Neuronal stem cell (in vitro differentiated cells): ENCODE measurements at regions not wholly inside any gene's neighbourhood (a gene's known extent, or its start where the extent isn't known, plus 50 kb on each side); places are given as distances from the start of the nearest gene placed in this dataset.

Experiments used
- DNase-seq: peaks from one replicate; pipeline ENCODE4 v3.0.0-alpha.2; 2013; ENCODE audit warnings: low spot score
- H2AFZ ChIP-seq: one replicate; pipeline ENCODE4 v1.6.1; 2013; ENCODE audit warnings: mild to moderate bottlenecking, low read length, inconsistent platforms
- H2AK5ac ChIP-seq: 2 replicates; pipeline ENCODE4 v1.6.1; 2013; ENCODE audit warnings: low read depth, mild to moderate bottlenecking, inconsistent platforms, low read length, moderate library complexity, mixed read lengths
- H2BK120ac ChIP-seq: 2 replicates; pipeline ENCODE4 v1.6.1; 2013; ENCODE audit warnings: low read depth, mild to moderate bottlenecking, inconsistent platforms, low read length, moderate library complexity, mixed read lengths
- H2BK12ac ChIP-seq: one replicate; pipeline ENCODE4 v1.6.1; 2013; ENCODE audit warnings: low read length, inconsistent platforms
- H2BK15ac ChIP-seq: 2 replicates; pipeline ENCODE4 v1.6.1; 2013; ENCODE audit warnings: mild to moderate bottlenecking, low read length, inconsistent platforms, mixed read lengths
- H2BK5ac ChIP-seq: one replicate; pipeline ENCODE4 v1.6.1; 2013; ENCODE audit warnings: inconsistent platforms, mild to moderate bottlenecking, low read length, moderate library complexity
- H3K14ac ChIP-seq: one replicate; pipeline ENCODE4 v1.6.1; 2013; ENCODE audit warnings: low read length, inconsistent platforms
- H3K18ac ChIP-seq: 2 replicates; pipeline ENCODE4 v1.6.1; 2013; ENCODE audit warnings: low read length, inconsistent platforms
- H3K23ac ChIP-seq: 2 replicates; pipeline ENCODE4 v1.6.1; 2013; ENCODE audit warnings: low read depth, mild to moderate bottlenecking, mixed read lengths, low read length, inconsistent platforms; ENCODE audit not compliant: poor library complexity
- H3K27ac ChIP-seq: replicated peaks from 3 replicates; pipeline ENCODE4 v1.5.1; 2013; ENCODE audit warnings: low read length, inconsistent platforms
- H3K27me3 ChIP-seq, 3 experiments: 2 replicates each; pipeline ENCODE4 v1.6.1; 2013; ENCODE audit warnings: low read length in 3 of 3, mild to moderate bottlenecking in 2 of 3, inconsistent platforms in 1 of 3, low read depth in 1 of 3, mixed read lengths in 1 of 3, moderate library complexity in 1 of 3; ENCODE audit not compliant: control insufficient read depth in 3 of 3, insufficient read depth in 3 of 3
- H3K36me3 ChIP-seq, 2 donors: replicated peaks in 1 of 2; 2 replicates each; pipeline ENCODE4 v1.6.1; 2013; ENCODE audit warnings: low read length in 2 of 2; ENCODE audit not compliant: control insufficient read depth in 2 of 2, insufficient read depth in 2 of 2
- H3K4ac ChIP-seq: 2 replicates; pipeline ENCODE4 v1.6.1; 2013; ENCODE audit warnings: inconsistent platforms, mild to moderate bottlenecking, low read length, moderate library complexity
- H3K4me1 ChIP-seq, 2 donors: 1 replicate in 1 of 2; 2 replicates in 1 of 2; pipeline ENCODE4 v1.6.1; 2013; ENCODE audit warnings: low read length in 2 of 2, low read depth in 1 of 2; ENCODE audit not compliant: control insufficient read depth in 2 of 2, insufficient read depth in 1 of 2
- H3K4me2 ChIP-seq: one replicate; pipeline ENCODE4 v1.6.1; 2013; ENCODE audit warnings: mild to moderate bottlenecking, low read length, inconsistent platforms; ENCODE audit not compliant: insufficient read depth, poor library complexity, severe bottlenecking
- H3K4me3 ChIP-seq, 2 donors: 2 replicates each; pipeline ENCODE4 v1.5.1; 2013; ENCODE audit warnings: low read length in 2 of 2, mild to moderate bottlenecking in 2 of 2, inconsistent platforms in 1 of 2, moderate library complexity in 1 of 2
- H3K79me1 ChIP-seq: one replicate; pipeline ENCODE4 v1.6.1; 2013; ENCODE audit warnings: low read depth, mild to moderate bottlenecking, inconsistent platforms, low read length, moderate library complexity
- H3K9ac ChIP-seq: one replicate; pipeline ENCODE4 v1.6.1; 2013; ENCODE audit warnings: mild to moderate bottlenecking, low read depth, low read length, inconsistent platforms; ENCODE audit not compliant: poor library complexity
- H3K9me3 ChIP-seq, 2 donors: replicated peaks in 1 of 2; 2 replicates each; pipeline versions ENCODE3 to v1.6.1; 2013; ENCODE audit warnings: low read length in 2 of 2, mild to moderate bottlenecking in 2 of 2, inconsistent platforms in 1 of 2, low read depth in 1 of 2, mixed read lengths in 1 of 2, moderate library complexity in 1 of 2; ENCODE audit not compliant: control insufficient read depth in 2 of 2, insufficient read depth in 1 of 2
- H4K8ac ChIP-seq: one replicate; pipeline ENCODE4 v1.6.1; 2013; ENCODE audit warnings: low read depth, mild to moderate bottlenecking, inconsistent platforms, low read length, moderate library complexity
- H4K91ac ChIP-seq: one replicate; pipeline ENCODE4 v1.6.1; 2013; ENCODE audit warnings: low read length, low read depth, mild to moderate bottlenecking, inconsistent platforms; ENCODE audit not compliant: poor library complexity
- WGBS, 2 donors: extraction: QIAGEN DNeasy Blood & Tissue Kit; methylation state at CpG; one replicate each; pipeline ENCODE4 v1.1.7; 2013; ENCODE audit warnings: missing lambda C conversion rate in 2 of 2, mixed read lengths in 1 of 2; ENCODE audit not compliant: insufficient read length in 2 of 2, insufficient replicate concordance in 1 of 2; ENCODE audit errors: extremely low coverage in 2 of 2; 5-methylcytosine and 5-hydroxymethylcytosine counted together

DNA sequence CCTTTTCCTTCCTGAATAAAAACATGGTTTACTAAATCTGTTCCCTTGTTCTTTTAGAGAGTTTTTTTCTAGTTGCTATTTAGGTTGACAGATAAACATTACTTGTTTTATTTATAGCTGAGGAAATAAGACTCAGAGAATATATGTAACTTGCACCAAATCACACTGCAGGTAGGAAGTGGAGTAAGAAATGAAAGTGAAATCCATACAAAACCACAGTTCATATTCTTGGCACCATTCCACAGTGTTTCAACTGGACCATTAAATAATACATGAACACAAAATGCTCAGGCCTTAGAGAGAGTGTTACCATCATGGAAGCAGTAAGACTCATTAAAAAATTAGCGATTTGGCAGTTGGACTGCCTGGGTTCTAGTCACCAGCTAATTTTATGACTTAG, 326.9 kb upstream of the SLIT2 start:
- Histone ChIP-seq H2AK5ac (no peak overlapping the region), H3K18ac (no peak overlapping the region), H3K36me3 (no peaks in the 10 kb centered on the region), H3K9ac (no peak overlapping the region), H3K14ac (no peak overlapping the region), H3K4me1 (peaks cover 0 to 1% of the 10 kb centered on the region in 2 donors), H4K91ac (no peak overlapping the region), H2BK5ac (no peak overlapping the region), H3K4ac (no peak overlapping the region), H2BK12ac (no peak overlapping the region), H2BK15ac (no peak overlapping the region), H4K8ac (no peak overlapping the region), H3K4me3 (no peak overlapping the region), H3K9me3 (no peaks in the 10 kb centered on the region), H2AFZ (no peak overlapping the region), H3K23ac (no peak overlapping the region), H3K27me3 (no peaks in the 10 kb centered on the region), H2BK120ac (no peak overlapping the region), H3K27ac (no peak overlapping the region), H3K79me1 (no peaks in the 10 kb centered on the region), H3K4me2 (no peak overlapping the region)
- DNase-seq, result no peak
- no CpG with 5 or more reads among the region's 1 CpG for WGBS, 2 donors

- Histone ChIP-seq H3K18ac (no peak overlapping the region), H2AK5ac (no peak overlapping the region), H4K8ac (no peak overlapping the region), H3K27me3 (no peaks in the 10 kb centered on the region), H3K4ac (no peak overlapping the region), H3K23ac (no peak overlapping the region), H4K91ac (no peak overlapping the region), H3K9me3 (no peaks in the 10 kb centered on the region), H3K27ac (no peak overlapping the region), H3K36me3 (no peaks in the 10 kb centered on the region), H3K9ac (no peak overlapping the region), H3K4me1 (no peaks in the 10 kb centered on the region), H2AFZ (no peak overlapping the region), H2BK120ac (no peak overlapping the region), H3K4me3 (no peak overlapping the region), H3K79me1 (no peaks in the 10 kb centered on the region), H3K14ac (no peak overlapping the region), H2BK5ac (no peak overlapping the region), H2BK15ac (no peak overlapping the region), H3K4me2 (no peak overlapping the region), H2BK12ac (no peak overlapping the region)
- DNase-seq, result no peak
- no CpG with 5 or more reads among the region's 3 CpGs for WGBS, 2 donors
Measured at GRCh38 chr4:19915276-19915675, 336.4 kb upstream of the SLIT2 start.

- Histone ChIP-seq H3K18ac (no peak overlapping the region), H3K4me1 (no peaks in the 10 kb centered on the region), H3K9ac (no peak overlapping the region), H4K8ac (no peak overlapping the region), H2AFZ (no peak overlapping the region), H3K23ac (no peak overlapping the region), H3K36me3 (no peaks in the 10 kb centered on the region), H2BK12ac (no peak overlapping the region), H3K27me3 (no peaks in the 10 kb centered on the region), H3K14ac (no peak overlapping the region), H3K4ac (no peak overlapping the region), H3K79me1 (no peaks in the 10 kb centered on the region), H3K9me3 (no peaks in the 10 kb centered on the region), H2BK120ac (no peak overlapping the region), H4K91ac (no peak overlapping the region), H3K4me2 (no peak overlapping the region), H2BK5ac (no peak overlapping the region), H2AK5ac (no peak overlapping the region), H3K27ac (no peak overlapping the region), H2BK15ac (no peak overlapping the region), H3K4me3 (no peak overlapping the region)
- no peak for DNase-seq
- no CpG with 5 or more reads among the region's 2 CpGs for WGBS, 2 donors
Measured at GRCh38 chr4:19913650-19914049, 338.1 kb upstream of the SLIT2 start.

GRCh38 chr4:19910861-19911525, 340.7 kb upstream of the SLIT2 start:
- Histone ChIP-seq H4K91ac (no peak overlapping the region), H2BK5ac (no peak overlapping the region), H3K79me1 (no peaks in the 10 kb centered on the region), H3K4me3 (no peak overlapping the region), H2BK120ac (no peak overlapping the region), H2AK5ac (no peak overlapping the region), H3K23ac (no peak overlapping the region), H3K4ac (no peak overlapping the region), H3K4me2 (no peak overlapping the region), H3K4me1 (no peaks in the 10 kb centered on the region), H2BK15ac (no peak overlapping the region), H2BK12ac (no peak overlapping the region), H2AFZ (no peak overlapping the region), H4K8ac (no peak overlapping the region), H3K27ac (no peak overlapping the region), H3K27me3 (no peaks in the 10 kb centered on the region), H3K9me3 (no peaks in the 10 kb centered on the region), H3K14ac (no peak overlapping the region), H3K36me3 (no peaks in the 10 kb centered on the region), H3K18ac (no peak overlapping the region), H3K9ac (no peak overlapping the region)
- no peak for DNase-seq
- WGBS, 2 donors, result no CpG with 5 or more reads among the region's 1 CpG
